Mammary epithelial cell (primary cell): ENCODE measurements at regions not wholly inside any gene's neighbourhood (a gene's known extent, or its start where the extent isn't known, plus 50 kb on each side); places are given as distances from the start of the nearest gene placed in this dataset.

Experiments
- EZH2 ChIP-seq: IDR thresholded peaks from 2 replicates; pipeline ENCODE4 v1.6.1; 2012; ENCODE audit warnings: low read length, inconsistent platforms, borderline replicate concordance
- TF ChIP-seq, protein P1 (sequence below), 2 donors: IDR thresholded peaks in 1 of 2; conservative IDR thresholded peaks in 1 of 2; 2 replicates each; pipeline ENCODE4 v1.5.1; 2011 to 2012; ENCODE audit warnings: inconsistent platforms in 2 of 2, low read length in 2 of 2, mild to moderate bottlenecking in 2 of 2, control low read depth in 1 of 2, low read depth in 1 of 2; ENCODE audit not compliant: insufficient read depth in 1 of 2; ENCODE audit errors: extremely low read depth in 1 of 2

DNA sequence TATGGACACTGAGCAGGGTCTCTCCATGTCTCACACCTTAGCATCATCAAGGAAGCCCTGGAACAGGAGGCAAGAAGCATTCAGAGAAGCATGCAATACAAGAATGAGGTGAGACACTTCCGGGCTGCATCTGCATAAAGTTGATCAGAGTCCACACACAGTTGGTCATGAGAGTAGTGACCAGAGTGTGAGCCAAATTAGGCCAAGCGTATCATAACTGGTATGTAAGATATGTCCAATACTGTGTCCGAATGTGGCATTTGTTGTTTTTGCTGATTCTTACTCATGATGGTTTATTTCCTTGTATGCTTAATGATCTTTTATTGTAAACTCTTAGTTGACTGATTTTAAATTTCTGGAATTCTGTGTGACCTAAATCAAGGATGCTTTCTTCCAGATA is 315.7 kb downstream of the INSC start:
- TF ChIP-seq, protein P1, sequence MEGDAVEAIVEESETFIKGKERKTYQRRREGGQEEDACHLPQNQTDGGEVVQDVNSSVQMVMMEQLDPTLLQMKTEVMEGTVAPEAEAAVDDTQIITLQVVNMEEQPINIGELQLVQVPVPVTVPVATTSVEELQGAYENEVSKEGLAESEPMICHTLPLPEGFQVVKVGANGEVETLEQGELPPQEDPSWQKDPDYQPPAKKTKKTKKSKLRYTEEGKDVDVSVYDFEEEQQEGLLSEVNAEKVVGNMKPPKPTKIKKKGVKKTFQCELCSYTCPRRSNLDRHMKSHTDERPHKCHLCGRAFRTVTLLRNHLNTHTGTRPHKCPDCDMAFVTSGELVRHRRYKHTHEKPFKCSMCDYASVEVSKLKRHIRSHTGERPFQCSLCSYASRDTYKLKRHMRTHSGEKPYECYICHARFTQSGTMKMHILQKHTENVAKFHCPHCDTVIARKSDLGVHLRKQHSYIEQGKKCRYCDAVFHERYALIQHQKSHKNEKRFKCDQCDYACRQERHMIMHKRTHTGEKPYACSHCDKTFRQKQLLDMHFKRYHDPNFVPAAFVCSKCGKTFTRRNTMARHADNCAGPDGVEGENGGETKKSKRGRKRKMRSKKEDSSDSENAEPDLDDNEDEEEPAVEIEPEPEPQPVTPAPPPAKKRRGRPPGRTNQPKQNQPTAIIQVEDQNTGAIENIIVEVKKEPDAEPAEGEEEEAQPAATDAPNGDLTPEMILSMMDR (conservative IDR thresholded peaks at IDR 0.05 in 1 of 2, IDR thresholded peaks at IDR 0.05 in 1 of 2; ENCODE audit: extremely low read depth in 1 of 2, insufficient read depth in 1 of 2, low read depth in 1 of 2, low read length in 2 of 2), result no peak
- no peak for TF ChIP-seq EZH2
